ENCODE measurements at regions not wholly inside any gene's neighbourhood (a gene's known extent, or its start where the extent isn't known, plus 50 kb on each side); places are given as distances from the start of the nearest gene placed in this dataset.

DNA sequence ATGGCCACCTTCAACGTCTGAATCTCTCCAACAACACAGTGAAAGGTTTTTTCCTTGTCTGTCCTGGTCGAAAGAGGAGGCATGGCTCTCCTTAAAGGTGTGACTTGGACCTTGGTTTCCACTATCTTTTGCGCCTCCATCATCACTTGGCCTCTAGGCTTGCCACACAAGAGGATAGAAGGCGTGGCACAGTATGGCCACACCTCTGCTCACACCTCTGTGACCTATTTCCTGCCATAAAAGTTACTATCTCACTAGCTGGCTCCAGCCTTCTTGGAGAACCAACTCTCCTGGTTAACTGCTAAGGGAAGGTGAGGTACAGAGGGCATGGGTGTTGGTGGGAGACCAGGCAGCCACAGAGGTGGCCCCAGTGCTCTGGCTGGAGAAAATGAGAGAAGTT lies 165.9 kb downstream of the UXS1 start:
- Histone ChIP-seq H2BK12ac (ENCODE audit: low read length in 2 of 2) (no peak overlapping the region), H3K9me3 (ENCODE audit: control insufficient read depth, low read length) (no peaks in the 10 kb centered on the region), H2AFZ (ENCODE audit: low read depth, low read length) (no peak overlapping the region), H2BK120ac (ENCODE audit: low read depth, low read length) (no peak overlapping the region), H3K9ac (ENCODE audit: low read length) (no peak overlapping the region), H3K4me2 (ENCODE audit: low read length, poor library complexity, severe bottlenecking) (no peak overlapping the region), H3K36me3 (ENCODE audit: control insufficient read depth in 1 of 2, insufficient read depth in 2 of 2, low read depth in 1 of 2, low read length in 2 of 2) (no peaks in the 10 kb centered on the region), H3K4me3 (ENCODE audit: insufficient read depth in 1 of 2, low read depth in 1 of 2, low read length in 2 of 2) (no peak overlapping the region), H2BK5ac (ENCODE audit: low read depth, low read length, poor library complexity, severe bottlenecking) (no peak overlapping the region), H2BK15ac (ENCODE audit: low read depth, poor library complexity, severe bottlenecking) (no peak overlapping the region), H3K18ac (ENCODE audit: low read depth in 1 of 2, low read length in 2 of 2) (no peak overlapping the region), H3K79me1 (replicated peaks; ENCODE audit: low read length, poor library complexity, severe bottlenecking) (no peaks in the 10 kb centered on the region), H3K14ac (ENCODE audit: low read length in 2 of 2) (no peak overlapping the region), H2AK5ac (ENCODE audit: low read length, severe bottlenecking) (no peak overlapping the region), H3K23ac (ENCODE audit: low read length in 2 of 2) (no peak overlapping the region), H4K91ac (ENCODE audit: low read length) (no peak overlapping the region), H3K27me3 (ENCODE audit: control insufficient read depth in 1 of 2, insufficient read depth in 1 of 2, low read length in 2 of 2) (peaks cover 0 to 18% of the 10 kb centered on the region in 2 experiments), H3K4ac (ENCODE audit: low read depth in 1 of 2, low read length in 2 of 2) (no peak overlapping the region), H3K27ac (ENCODE audit: low read length, poor library complexity, severe bottlenecking) (no peak overlapping the region), H3K4me1 (ENCODE audit: control insufficient read depth, insufficient read depth, low read depth, low read length) (peaks cover 5% of the 10 kb centered on the region), H4K8ac (ENCODE audit: low read length) (no peak overlapping the region)
- WGBS: 81% methylated on average over 4 of the region's 4 CpGs
- DNase-seq: no peak

DNA sequence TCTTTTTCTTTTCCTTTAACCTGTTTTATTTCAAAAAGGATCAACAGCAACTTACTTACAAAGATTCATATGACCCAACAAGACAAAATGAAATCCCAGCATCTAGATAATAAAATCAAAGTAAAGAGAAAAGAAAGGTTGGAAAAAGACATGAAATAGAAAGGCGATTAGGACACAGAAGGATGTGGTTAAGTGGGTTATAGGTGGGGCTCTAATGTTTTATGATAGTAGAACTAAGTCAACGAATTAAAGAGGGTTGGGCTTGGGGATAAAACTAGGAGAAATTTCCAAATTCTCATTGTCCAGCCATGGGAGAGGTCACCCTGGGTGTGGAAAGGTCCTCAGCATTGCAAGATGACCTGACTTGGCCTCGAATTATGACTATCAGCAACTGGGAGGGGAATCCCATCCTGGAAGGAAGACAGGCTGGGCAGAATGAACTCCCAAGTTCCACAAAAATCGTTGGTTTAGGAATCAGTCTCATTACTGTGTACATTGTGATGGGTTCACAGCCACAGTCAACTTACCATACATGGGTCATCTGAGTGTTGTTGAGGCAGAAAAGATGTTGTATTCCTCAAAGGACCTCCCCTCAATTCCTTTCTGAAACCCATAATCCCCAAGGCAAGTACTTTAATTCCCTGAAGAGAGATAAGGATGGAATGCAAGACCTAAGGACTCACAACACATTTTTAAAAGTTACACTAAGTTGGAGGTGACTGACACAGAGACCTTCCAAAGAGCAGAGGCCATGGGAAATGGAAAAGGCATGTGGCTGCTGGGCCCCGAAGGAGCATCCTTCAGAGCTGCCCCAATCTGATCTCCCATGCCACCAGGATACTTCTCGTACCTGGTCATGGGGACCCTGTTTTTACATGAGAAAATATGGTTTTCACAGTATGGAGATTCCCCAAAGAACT lies 167.6 kb downstream of the UXS1 start:
- H4K8ac ChIP-seq (ENCODE audit: low read length): no peak overlapping the region
- 78% methylated on average over 5 of the region's 6 CpGs for WGBS
- H3K36me3 ChIP-seq (ENCODE audit: control insufficient read depth in 1 of 2, insufficient read depth in 2 of 2, low read depth in 1 of 2, low read length in 2 of 2): no peaks in the 10 kb centered on the region

DNA sequence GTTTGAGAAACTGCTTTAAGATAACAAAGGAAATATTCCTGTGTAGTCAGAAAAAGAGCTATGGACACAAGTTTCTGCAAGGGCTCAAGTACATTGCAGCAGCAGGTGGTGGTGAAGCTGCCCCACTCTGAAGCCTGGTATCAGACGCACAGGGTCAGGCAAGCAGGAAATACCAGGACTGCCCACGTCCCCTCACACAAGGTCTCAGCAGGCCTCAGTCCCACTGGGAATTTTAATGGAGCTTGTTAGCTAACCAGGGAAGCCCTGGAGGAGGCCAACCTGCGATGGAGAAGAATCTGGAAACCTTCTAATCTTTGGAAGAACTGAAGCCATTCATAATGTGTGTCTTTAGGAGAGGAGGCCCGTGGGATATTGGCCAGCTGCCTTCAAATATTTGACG lies 168.3 kb downstream of the UXS1 start:
- Histone ChIP-seq H3K18ac (ENCODE audit: low read depth in 1 of 2, low read length in 2 of 2) (no peak overlapping the region), H3K79me1 (replicated peaks; ENCODE audit: low read length, poor library complexity, severe bottlenecking) (no peaks in the 10 kb centered on the region), H3K4me2 (ENCODE audit: low read length, poor library complexity, severe bottlenecking) (no peak overlapping the region), H3K23ac (ENCODE audit: low read length in 2 of 2) (no peak overlapping the region), H2BK5ac (ENCODE audit: low read depth, low read length, poor library complexity, severe bottlenecking) (no peak overlapping the region), H3K14ac (ENCODE audit: low read length in 2 of 2) (no peak overlapping the region), H3K4me3 (ENCODE audit: insufficient read depth in 1 of 2, low read depth in 1 of 2, low read length in 2 of 2) (no peak overlapping the region), H2BK12ac (ENCODE audit: low read length in 2 of 2) (no peak overlapping the region), H3K9me3 (ENCODE audit: control insufficient read depth, low read length) (no peaks in the 10 kb centered on the region), H2BK15ac (ENCODE audit: low read depth, poor library complexity, severe bottlenecking) (no peak overlapping the region), H3K27me3 (ENCODE audit: control insufficient read depth in 1 of 2, insufficient read depth in 1 of 2, low read length in 2 of 2) (peaks cover 3 to 25% of the 10 kb centered on the region in 2 experiments), H2AFZ (ENCODE audit: low read depth, low read length) (no peak overlapping the region), H3K4me1 (ENCODE audit: control insufficient read depth, insufficient read depth, low read depth, low read length) (peaks cover 3% of the 10 kb centered on the region), H2AK5ac (ENCODE audit: low read length, severe bottlenecking) (no peak overlapping the region), H3K36me3 (ENCODE audit: control insufficient read depth in 1 of 2, insufficient read depth in 2 of 2, low read depth in 1 of 2, low read length in 2 of 2) (no peaks in the 10 kb centered on the region), H3K4ac (ENCODE audit: low read depth in 1 of 2, low read length in 2 of 2) (no peak overlapping the region), H2BK120ac (ENCODE audit: low read depth, low read length) (no peak overlapping the region), H4K91ac (ENCODE audit: low read length) (no peak overlapping the region), H3K9ac (ENCODE audit: low read length) (no peak overlapping the region), H4K8ac (ENCODE audit: low read length) (no peak overlapping the region), H3K27ac (ENCODE audit: low read length, poor library complexity, severe bottlenecking) (no peak overlapping the region)
- DNase-seq: no peak
- 61% methylated on average over 5 of the region's 5 CpGs for WGBS

More for the DNA sequence above, 167.6 kb downstream of the UXS1 start:
- H3K23ac ChIP-seq (ENCODE audit: low read length in 2 of 2): no peak overlapping the region
- peaks cover 5% of the 10 kb centered on the region for H3K4me1 ChIP-seq (ENCODE audit: control insufficient read depth, insufficient read depth, low read depth, low read length)
- DNase-seq: no peak
- no peak overlapping the region for H3K4ac ChIP-seq (ENCODE audit: low read depth in 1 of 2, low read length in 2 of 2)
- no peak overlapping the region for H3K18ac ChIP-seq (ENCODE audit: low read depth in 1 of 2, low read length in 2 of 2)
- no peak overlapping the region for H3K4me3 ChIP-seq (ENCODE audit: insufficient read depth in 1 of 2, low read depth in 1 of 2, low read length in 2 of 2)
- H3K9me3 ChIP-seq (ENCODE audit: control insufficient read depth, low read length): no peaks in the 10 kb centered on the region
- H3K79me1 ChIP-seq (replicated peaks; ENCODE audit: low read length, poor library complexity, severe bottlenecking): no peaks in the 10 kb centered on the region
- H2BK12ac ChIP-seq (ENCODE audit: low read length in 2 of 2): no peak overlapping the region
- no peak overlapping the region for H3K27ac ChIP-seq (ENCODE audit: low read length, poor library complexity, severe bottlenecking)
- H3K9ac ChIP-seq (ENCODE audit: low read length): no peak overlapping the region
- no peak overlapping the region for H4K91ac ChIP-seq (ENCODE audit: low read length)
- H2AFZ ChIP-seq (ENCODE audit: low read depth, low read length): no peak overlapping the region
- no peak overlapping the region for H2BK15ac ChIP-seq (ENCODE audit: low read depth, poor library complexity, severe bottlenecking)
- peaks cover 0 to 20% of the 10 kb centered on the region in 2 experiments for H3K27me3 ChIP-seq (ENCODE audit: control insufficient read depth in 1 of 2, insufficient read depth in 1 of 2, low read length in 2 of 2)
- H3K4me2 ChIP-seq (ENCODE audit: low read length, poor library complexity, severe bottlenecking): no peak overlapping the region
- no peak overlapping the region for H2BK5ac ChIP-seq (ENCODE audit: low read depth, low read length, poor library complexity, severe bottlenecking)
- no peak overlapping the region for H3K14ac ChIP-seq (ENCODE audit: low read length in 2 of 2)
- no peak overlapping the region for H2BK120ac ChIP-seq (ENCODE audit: low read depth, low read length)
- H2AK5ac ChIP-seq (ENCODE audit: low read length, severe bottlenecking): no peak overlapping the region

DNA sequence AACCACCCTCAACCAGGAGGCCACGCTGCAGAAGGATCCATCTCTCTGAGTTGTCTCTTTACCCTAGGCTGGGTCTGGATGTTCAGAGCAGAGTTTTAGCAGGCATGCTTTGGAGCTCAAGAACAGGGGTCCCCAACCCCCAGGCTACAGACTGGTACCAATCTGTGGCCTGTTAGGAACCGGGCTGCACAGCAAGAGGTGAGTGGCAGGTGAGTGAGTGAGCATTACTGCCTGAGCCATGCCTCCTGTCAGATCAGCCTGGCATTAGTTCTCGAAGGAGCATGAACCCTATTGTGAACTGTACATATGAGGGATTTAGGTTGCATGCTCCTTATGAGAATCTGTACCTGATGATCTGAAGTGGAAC lies 172.5 kb downstream of the UXS1 start:
- H3K23ac ChIP-seq (ENCODE audit: low read length in 2 of 2): no peak overlapping the region
- no peak overlapping the region for H4K8ac ChIP-seq (ENCODE audit: low read length)
- no peak overlapping the region for H2BK5ac ChIP-seq (ENCODE audit: low read depth, low read length, poor library complexity, severe bottlenecking)
- no peaks in the 10 kb centered on the region for H3K9me3 ChIP-seq (ENCODE audit: control insufficient read depth, low read length)
- DNase-seq: no peak
- 65% methylated on average over 2 of the region's 3 CpGs for WGBS
- peaks cover 3 to 36% of the 10 kb centered on the region in 2 experiments for H3K27me3 ChIP-seq (ENCODE audit: control insufficient read depth in 1 of 2, insufficient read depth in 1 of 2, low read length in 2 of 2)
- no peaks in the 10 kb centered on the region for H3K36me3 ChIP-seq (ENCODE audit: control insufficient read depth in 1 of 2, insufficient read depth in 2 of 2, low read depth in 1 of 2, low read length in 2 of 2)
- no peaks in the 10 kb centered on the region for H3K79me1 ChIP-seq (replicated peaks; ENCODE audit: low read length, poor library complexity, severe bottlenecking)
- H3K9ac ChIP-seq (ENCODE audit: low read length): no peak overlapping the region
- no peak overlapping the region for H3K27ac ChIP-seq (ENCODE audit: low read length, poor library complexity, severe bottlenecking)
- H3K4me2 ChIP-seq (ENCODE audit: low read length, poor library complexity, severe bottlenecking): no peak overlapping the region
- no peak overlapping the region for H2BK12ac ChIP-seq (ENCODE audit: low read length in 2 of 2)
- no peak overlapping the region for H2AK5ac ChIP-seq (ENCODE audit: low read length, severe bottlenecking)
- no peak overlapping the region for H2BK15ac ChIP-seq (ENCODE audit: low read depth, poor library complexity, severe bottlenecking)
- H3K18ac ChIP-seq (ENCODE audit: low read depth in 1 of 2, low read length in 2 of 2): no peak overlapping the region
- peaks cover 2% of the 10 kb centered on the region for H3K4me1 ChIP-seq (ENCODE audit: control insufficient read depth, insufficient read depth, low read depth, low read length)
- no peak overlapping the region for H3K4ac ChIP-seq (ENCODE audit: low read depth in 1 of 2, low read length in 2 of 2)
- no peak overlapping the region for H4K91ac ChIP-seq (ENCODE audit: low read length)
- no peak overlapping the region for H2AFZ ChIP-seq (ENCODE audit: low read depth, low read length)
- H2BK120ac ChIP-seq (ENCODE audit: low read depth, low read length): no peak overlapping the region
- no peak overlapping the region for H3K4me3 ChIP-seq (ENCODE audit: insufficient read depth in 1 of 2, low read depth in 1 of 2, low read length in 2 of 2)
- H3K14ac ChIP-seq (ENCODE audit: low read length in 2 of 2): no peak overlapping the region
